ENCODE measurements at regions not wholly inside any gene's neighbourhood (a gene's known extent, or its start where the extent isn't known, plus 50 kb on each side); places are given as distances from the start of the nearest gene placed in this dataset.
"Not testable (repeated sequence)": the region's sequence is repeated elsewhere in the genome, so short reads cannot be mapped to it uniquely, and the experiment has no call there.

DNA sequence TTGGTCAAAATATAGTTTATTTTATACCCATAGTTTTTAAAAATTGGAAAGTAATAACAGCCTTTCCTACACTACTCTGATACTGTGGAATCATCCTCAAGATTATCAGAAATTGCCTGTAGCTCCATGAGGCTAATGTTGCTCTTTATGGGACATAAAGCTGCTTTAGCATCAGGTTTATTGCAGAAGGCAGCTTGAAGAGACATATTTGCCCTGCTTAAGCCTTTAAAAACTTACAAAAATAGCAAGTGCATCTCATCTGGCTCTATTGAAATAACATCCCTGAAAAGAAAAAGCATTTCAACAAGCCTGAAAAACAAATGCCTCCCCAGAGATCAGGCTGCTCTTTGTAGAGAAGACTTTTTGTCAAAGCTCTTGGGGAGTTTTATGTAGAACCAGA lies 142.9 kb upstream of the MON1B start:
- no peak for TF ChIP-seq CTCF (conservative IDR thresholded peaks at IDR 0.05; ENCODE audit: low read depth, low read length)
- DNase-seq (ENCODE audit: low read depth) = no peak
- no peak overlapping the region for H3K4me3 ChIP-seq (ENCODE audit: low read depth, low read length)

- no peak for DNase-seq (ENCODE audit: low read depth)
- TF ChIP-seq CTCF (conservative IDR thresholded peaks at IDR 0.05; ENCODE audit: low read depth, low read length) = no peak
Measured at GRCh38 chr16:77049577-77049976, 141.4 kb upstream of the MON1B start.

DNA sequence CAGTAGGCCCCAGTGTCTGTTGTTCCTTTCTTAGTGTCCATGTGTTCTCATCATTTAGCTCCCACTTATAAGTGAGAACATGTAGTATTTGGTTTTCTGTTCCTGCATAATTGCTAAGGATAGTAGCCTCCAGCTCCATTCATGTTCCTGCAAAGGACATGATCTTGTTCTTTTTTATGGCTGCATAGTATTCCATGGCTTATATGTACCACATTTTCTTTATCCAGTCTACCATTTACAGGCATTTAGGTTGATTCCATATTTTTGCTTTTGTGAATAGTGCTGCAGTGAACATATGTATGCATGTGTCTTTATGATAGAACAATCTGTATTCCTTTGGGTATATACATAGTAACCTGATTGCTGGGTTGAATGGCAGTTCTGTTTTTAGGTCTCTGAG lies 134.4 kb upstream of the MON1B start:
- H3K4me3 ChIP-seq (ENCODE audit: low read depth, low read length); DNase-seq (ENCODE audit: low read depth): not testable (repeated sequence)

More at GRCh38 chr16:77049577-77049976, 141.4 kb upstream of the MON1B start:
- H3K4me3 ChIP-seq (ENCODE audit: low read depth, low read length) = no peak overlapping the region

DNA sequence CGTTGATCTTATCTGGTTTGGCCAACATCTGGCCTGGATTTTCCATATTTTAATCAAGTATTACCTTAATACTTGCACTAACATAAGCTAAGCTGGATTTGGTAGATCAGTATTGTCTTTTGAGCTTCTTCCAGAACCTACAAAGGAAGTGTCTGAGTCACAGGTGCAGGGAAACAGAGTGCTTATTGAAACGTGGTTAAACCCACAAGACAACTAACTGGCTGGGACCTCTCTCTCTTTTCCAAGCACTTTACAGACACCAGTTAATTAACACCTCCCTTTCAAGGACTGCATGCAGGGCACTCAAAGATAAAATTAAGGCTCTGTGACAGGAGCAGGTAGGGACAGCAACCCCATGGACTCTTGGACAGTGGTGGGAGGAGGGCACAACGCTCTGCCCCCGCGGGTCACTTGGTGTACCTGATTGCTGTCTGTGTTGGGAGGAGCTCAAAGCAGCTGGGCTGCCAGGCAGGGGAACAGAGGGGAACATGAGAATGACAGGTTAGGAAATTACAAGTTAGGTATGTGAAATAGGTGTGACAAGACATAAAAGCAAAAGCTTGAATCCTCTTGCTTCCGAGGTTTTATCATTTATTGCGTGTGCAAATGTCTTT lies 133.7 kb upstream of the MON1B start:
- TF ChIP-seq CTCF (conservative IDR thresholded peaks at IDR 0.05; ENCODE audit: low read depth, low read length) = no peak
- H3K4me3 ChIP-seq (ENCODE audit: low read depth, low read length) = no peak overlapping the region
- peak; percentile 6 for DNase-seq (ENCODE audit: low read depth)

DNA sequence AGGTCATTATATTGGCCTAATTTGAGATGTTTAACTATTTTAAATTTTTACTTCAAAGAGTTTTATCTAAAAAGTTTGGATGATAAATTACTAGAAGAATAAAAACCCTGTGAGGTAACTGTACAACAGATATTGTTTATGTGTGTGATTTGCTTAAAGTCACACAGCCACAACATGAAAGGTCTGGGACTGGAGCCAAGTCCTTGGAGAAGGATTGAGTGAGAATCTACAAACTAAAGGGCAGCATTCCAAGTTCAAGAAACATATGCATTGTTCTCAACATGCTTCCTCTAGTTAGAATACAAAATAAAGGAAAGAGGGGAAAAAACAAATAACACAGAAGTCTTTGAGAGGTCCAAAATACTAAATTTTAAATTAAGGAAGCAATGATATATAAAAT lies 131.5 kb upstream of the MON1B start:
- H3K4me3 ChIP-seq (ENCODE audit: low read depth, low read length) = no peak overlapping the region
- TF ChIP-seq CTCF (conservative IDR thresholded peaks at IDR 0.05; ENCODE audit: low read depth, low read length) = no peak
- DNase-seq (ENCODE audit: low read depth) = no peak

GRCh38 chr16:77060614-77061013 lies 130.4 kb upstream of the MON1B start:
- TF ChIP-seq CTCF (conservative IDR thresholded peaks at IDR 0.05; ENCODE audit: low read depth, low read length) = no peak
- no peak overlapping the region for H3K4me3 ChIP-seq (ENCODE audit: low read depth, low read length)
- DNase-seq (ENCODE audit: low read depth) = no peak

GRCh38 chr16:77062878-77063675 lies 127.9 kb upstream of the MON1B start:
- no peak for DNase-seq (ENCODE audit: low read depth)
- no peak overlapping the region for H3K4me3 ChIP-seq (ENCODE audit: low read depth, low read length)
- no peak for TF ChIP-seq CTCF (conservative IDR thresholded peaks at IDR 0.05; ENCODE audit: low read depth, low read length)
